CD4-positive, alpha-beta T cell treated with Interferon alpha-2 for 1 hour (primary cell): ENCODE measurements at regions not wholly inside any gene's neighbourhood (a gene's known extent, or its start where the extent isn't known, plus 50 kb on each side); places are given as distances from the start of the nearest gene placed in this dataset.
"Not testable (repeated sequence)": the region's sequence is repeated elsewhere in the genome, so short reads cannot be mapped to it uniquely, and the experiment has no call there.

ENCODE experiments used
- DNase-seq, 2 donors: peaks; one replicate each; pipeline ENCODE4 v3.0.0-alpha.2; 2020 to 2022

GRCh38 chr16:29212084-29213027, 194.2 kb downstream of the NPIPB11 start:
- not testable (repeated sequence) for DNase-seq

- DNase-seq: not testable (repeated sequence)
Measured at GRCh38 chr16:29211456-29211855, 195.1 kb downstream of the NPIPB11 start.

- DNase-seq: not testable (repeated sequence)
Measured at GRCh38 chr16:29210299-29211150, 196.0 kb downstream of the NPIPB11 start.

- DNase-seq: not testable (repeated sequence)
Measured at GRCh38 chr16:29206120-29206519, 200.4 kb downstream of the NPIPB11 start.

- DNase-seq: not testable (repeated sequence)
Measured at GRCh38 chr16:29205151-29205550, 201.4 kb downstream of the NPIPB11 start.

GRCh38 chr16:29204806-29205135, 201.7 kb downstream of the NPIPB11 start:
- DNase-seq: no peak

GRCh38 chr16:29203933-29204805, 202.3 kb downstream of the NPIPB11 start:
- not testable (repeated sequence) for DNase-seq

GRCh38 chr16:29203046-29203932, 203.2 kb downstream of the NPIPB11 start:
- not testable (repeated sequence) for DNase-seq

GRCh38 chr16:29202642-29203041, 203.9 kb downstream of the NPIPB11 start:
- not testable (repeated sequence) for DNase-seq

GRCh38 chr16:29202025-29202632, 204.4 kb downstream of the NPIPB11 start:
- DNase-seq: not testable (repeated sequence)

- not testable (repeated sequence) for DNase-seq
Measured at GRCh38 chr16:29201296-29202024, 205.1 kb downstream of the NPIPB11 start.

- not testable (repeated sequence) for DNase-seq
Measured at GRCh38 chr16:29200681-29201080, 205.8 kb downstream of the NPIPB11 start.

GRCh38 chr16:29200135-29200601, 206.3 kb downstream of the NPIPB11 start:
- not testable (repeated sequence) for DNase-seq

- not testable (repeated sequence) for DNase-seq
Measured at GRCh38 chr16:29199626-29200025, 206.9 kb downstream of the NPIPB11 start.

- no peak for DNase-seq
Measured at GRCh38 chr16:29198731-29199521, 207.6 kb downstream of the NPIPB11 start.

- DNase-seq: no peak
Measured at GRCh38 chr16:29198231-29198630, 208.3 kb downstream of the NPIPB11 start.

- not testable (repeated sequence) for DNase-seq
Measured at GRCh38 chr16:29197494-29198100, 208.9 kb downstream of the NPIPB11 start.

- DNase-seq: not testable (repeated sequence)
Measured at GRCh38 chr16:29196746-29197145, 209.8 kb downstream of the NPIPB11 start.
